NOMO-1 treated with DMSO at 0.1 percent for 48 hours (cell line): ENCODE measurements at regions not wholly inside any gene's neighbourhood (a gene's known extent, or its start where the extent isn't known, plus 50 kb on each side); places are given as distances from the start of the nearest gene placed in this dataset.

Experiments used
- DNase-seq: peaks from one replicate; lab custom pipeline; 2025; ENCODE audit not compliant: unreplicated experiment; lab: John Stamatoyannopoulos, UW

- no peak for DNase-seq
Observed at GRCh38 chr4:162945713-162946112, 221.0 kb downstream of the NAF1 start.

GRCh38 chr4:162943263-162943662 is 223.4 kb downstream of the NAF1 start:
- no peak for DNase-seq

- DNase-seq = peak; percentile 53
Observed at GRCh38 chr4:162938738-162939485, 227.8 kb downstream of the NAF1 start.

GRCh38 chr4:162935214-162935613 is 231.5 kb downstream of the NAF1 start:
- DNase-seq = no peak

GRCh38 chr4:162931286-162931685 is 235.4 kb downstream of the NAF1 start:
- DNase-seq = no peak

GRCh38 chr4:162921178-162921785 is 245.4 kb downstream of the NAF1 start:
- no peak for DNase-seq

GRCh38 chr4:162920649-162921048 is 246.0 kb downstream of the NAF1 start:
- DNase-seq = no peak

GRCh38 chr4:162912482-162912881 is 254.2 kb downstream of the NAF1 start:
- DNase-seq = no peak

- DNase-seq = no peak
Observed at GRCh38 chr4:162911349-162911748, 255.3 kb downstream of the NAF1 start.

- DNase-seq = peak; percentile 81
Observed at GRCh38 chr4:162909952-162910351, 256.7 kb downstream of the NAF1 start.

GRCh38 chr4:162894387-162894786 is 272.3 kb downstream of the NAF1 start:
- no peak for DNase-seq

- DNase-seq = peak; percentile 95
Observed at GRCh38 chr4:162891788-162892707, 274.6 kb downstream of the NAF1 start.

GRCh38 chr4:162878096-162878495 is 288.6 kb downstream of the NAF1 start:
- no peak for DNase-seq

- no peak for DNase-seq
Observed at GRCh38 chr4:162874748-162875147, 291.9 kb downstream of the NAF1 start.

GRCh38 chr4:162871990-162872389 is 294.7 kb downstream of the NAF1 start:
- DNase-seq = no peak

- DNase-seq = no peak
Observed at GRCh38 chr4:162869157-162869556, 297.5 kb downstream of the NAF1 start.

- DNase-seq = no peak
Observed at GRCh38 chr4:162866565-162866964, 300.1 kb downstream of the NAF1 start.

- no peak for DNase-seq
Observed at GRCh38 chr4:162865102-162865501, 301.6 kb downstream of the NAF1 start.

GRCh38 chr4:162853788-162854187 is 312.9 kb downstream of the NAF1 start:
- peak; percentile 80 for DNase-seq

- no peak for DNase-seq
Observed at GRCh38 chr4:162852642-162853041, 314.0 kb downstream of the NAF1 start.

- DNase-seq = peak; percentile 50
Observed at GRCh38 chr4:162851241-162851758, 315.4 kb downstream of the NAF1 start.
